ENCODE measurements at regions not wholly inside any gene's neighbourhood (a gene's known extent, or its start where the extent isn't known, plus 50 kb on each side); places are given as distances from the start of the nearest gene placed in this dataset.

GRCh38 chr13:111961651-111962192 is 105.2 kb upstream of the SOX1 start:
- Histone ChIP-seq H3K27me3 (ENCODE audit: control insufficient read depth, insufficient read depth, low read length) (no peaks in the 10 kb centered on the region), H3K4me3 (ENCODE audit: low read depth, low read length) (no peak overlapping the region), H3K36me3 (ENCODE audit: control insufficient read depth, insufficient read depth, low read length) (no peaks in the 10 kb centered on the region)
- ChIA-PET CTCF (no interaction called here), POLR2A (no interaction called here)
- DNase-seq (ENCODE audit: low read depth) = no peak
- TF ChIP-seq CTCF (IDR thresholded peaks at IDR 0.05; ENCODE audit: insufficient read depth, low read depth, low read length) = no peak

- ChIA-PET POLR2A (no interaction called here), CTCF (no interaction called here)
- Histone ChIP-seq H3K27me3 (ENCODE audit: control insufficient read depth, insufficient read depth, low read length) (no peaks in the 10 kb centered on the region), H3K36me3 (ENCODE audit: control insufficient read depth, insufficient read depth, low read length) (no peaks in the 10 kb centered on the region), H3K4me3 (ENCODE audit: low read depth, low read length) (no peak overlapping the region)
- no peak for TF ChIP-seq CTCF (IDR thresholded peaks at IDR 0.05; ENCODE audit: insufficient read depth, low read depth, low read length)
- no peak for DNase-seq (ENCODE audit: low read depth)
Observed at GRCh38 chr13:111962431-111962891, 104.5 kb upstream of the SOX1 start.

GRCh38 chr13:111963031-111963430 is 103.9 kb upstream of the SOX1 start:
- Histone ChIP-seq H3K36me3 (ENCODE audit: control insufficient read depth, insufficient read depth, low read length) (no peaks in the 10 kb centered on the region), H3K27me3 (ENCODE audit: control insufficient read depth, insufficient read depth, low read length) (no peaks in the 10 kb centered on the region), H3K4me3 (ENCODE audit: low read depth, low read length) (no peak overlapping the region)
- ChIA-PET POLR2A (no interaction called here), CTCF (no interaction called here)
- no peak for DNase-seq (ENCODE audit: low read depth)
- TF ChIP-seq CTCF (IDR thresholded peaks at IDR 0.05; ENCODE audit: insufficient read depth, low read depth, low read length) = no peak

- CTCF ChIA-PET = no interaction called here
- TF ChIP-seq CTCF (IDR thresholded peaks at IDR 0.05; ENCODE audit: insufficient read depth, low read depth, low read length) = no peak
Observed at GRCh38 chr13:111964411-111965035, 102.4 kb upstream of the SOX1 start.

GRCh38 chr13:111965466-111966214 is 101.3 kb upstream of the SOX1 start:
- Histone ChIP-seq H3K27me3 (ENCODE audit: control insufficient read depth, insufficient read depth, low read length) (no peaks in the 10 kb centered on the region), H3K4me3 (ENCODE audit: low read depth, low read length) (no peak overlapping the region), H3K36me3 (ENCODE audit: control insufficient read depth, insufficient read depth, low read length) (no peaks in the 10 kb centered on the region)
- ChIA-PET CTCF (no interaction called here), POLR2A (no interaction called here)
- TF ChIP-seq CTCF (IDR thresholded peaks at IDR 0.05; ENCODE audit: insufficient read depth, low read depth, low read length) = no peak
- no peak for DNase-seq (ENCODE audit: low read depth)

More at GRCh38 chr13:111964411-111965035, 102.4 kb upstream of the SOX1 start:
- Histone ChIP-seq H3K4me3 (ENCODE audit: low read depth, low read length) (no peak overlapping the region), H3K36me3 (ENCODE audit: control insufficient read depth, insufficient read depth, low read length) (no peaks in the 10 kb centered on the region), H3K27me3 (ENCODE audit: control insufficient read depth, insufficient read depth, low read length) (no peaks in the 10 kb centered on the region)
- POLR2A ChIA-PET = no interaction called here
- no peak for DNase-seq (ENCODE audit: low read depth)

Data from BJ (cell line).